GM12872 (cell line): ENCODE measurements at regions not wholly inside any gene's neighbourhood (a gene's known extent, or its start where the extent isn't known, plus 50 kb on each side); places are given as distances from the start of the nearest gene placed in this dataset.

Experiments
- CTCF ChIP-seq: IDR thresholded peaks from 3 replicates; pipeline ENCODE4 v1.5.1; 2011; ENCODE audit warnings: low read depth, mild to moderate bottlenecking, low read length, moderate library complexity; ENCODE audit not compliant: insufficient read depth

GRCh38 chr3:184489268-184489841, 72.2 kb upstream of the EPHB3 start:
- TF ChIP-seq CTCF = no peak

- no peak for TF ChIP-seq CTCF
Observed at GRCh38 chr3:184491011-184491576, 70.5 kb upstream of the EPHB3 start.

GRCh38 chr3:184491867-184492615, 69.5 kb upstream of the EPHB3 start:
- no peak for TF ChIP-seq CTCF

- TF ChIP-seq CTCF = no peak
Observed at GRCh38 chr3:184496933-184497332, 64.7 kb upstream of the EPHB3 start.

GRCh38 chr3:184497804-184498203, 63.8 kb upstream of the EPHB3 start:
- TF ChIP-seq CTCF = no peak

GRCh38 chr3:184498986-184499606, 62.5 kb upstream of the EPHB3 start:
- TF ChIP-seq CTCF = no peak

- TF ChIP-seq CTCF = no peak
Observed at GRCh38 chr3:184500344-184500923, 61.2 kb upstream of the EPHB3 start.
